Epithelial cell of prostate (primary cell): ENCODE measurements at regions not wholly inside any gene's neighbourhood (a gene's known extent, or its start where the extent isn't known, plus 50 kb on each side); places are given as distances from the start of the nearest gene placed in this dataset.
"Not testable (repeated sequence)": the region's sequence is repeated elsewhere in the genome, so short reads cannot be mapped to it uniquely, and the experiment has no call there.

Experiments
- DNase-seq: peaks from one replicate; pipeline ENCODE4 v3.0.0-alpha.2; 2011; ENCODE audit warnings: low read depth, low spot score
- H3K27ac ChIP-seq: fragments of 450-650 bp; 2 replicates; pipeline ENCODE4 v1.5.1; 2017; ENCODE audit warnings: mild to moderate bottlenecking

GRCh38 chr4:81324594-81324993, 109.6 kb upstream of the PRKG2 start:
- DNase-seq, H3K27ac ChIP-seq: not testable (repeated sequence)

DNA sequence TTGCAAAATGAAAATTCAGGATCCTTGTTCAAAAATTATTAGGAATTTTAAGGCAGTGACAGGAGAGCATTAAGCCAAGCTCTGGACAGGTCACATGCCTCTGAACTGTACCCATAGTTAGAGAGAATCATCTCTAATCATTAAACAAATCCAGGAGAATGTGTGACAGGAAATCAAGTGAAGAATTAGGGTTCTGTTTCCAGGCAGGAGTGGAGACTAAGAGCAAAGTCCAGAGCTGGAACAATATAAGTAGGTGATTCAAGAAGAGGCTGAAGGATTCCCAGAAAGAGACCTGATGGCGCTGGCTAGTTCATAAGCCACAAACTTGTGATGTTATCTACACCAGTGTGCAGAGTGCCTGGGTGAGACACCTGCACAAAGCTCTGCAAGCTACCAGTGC, 104.6 kb upstream of the PRKG2 start:
- DNase-seq = no peak
- no peak overlapping the region for H3K27ac ChIP-seq

DNA sequence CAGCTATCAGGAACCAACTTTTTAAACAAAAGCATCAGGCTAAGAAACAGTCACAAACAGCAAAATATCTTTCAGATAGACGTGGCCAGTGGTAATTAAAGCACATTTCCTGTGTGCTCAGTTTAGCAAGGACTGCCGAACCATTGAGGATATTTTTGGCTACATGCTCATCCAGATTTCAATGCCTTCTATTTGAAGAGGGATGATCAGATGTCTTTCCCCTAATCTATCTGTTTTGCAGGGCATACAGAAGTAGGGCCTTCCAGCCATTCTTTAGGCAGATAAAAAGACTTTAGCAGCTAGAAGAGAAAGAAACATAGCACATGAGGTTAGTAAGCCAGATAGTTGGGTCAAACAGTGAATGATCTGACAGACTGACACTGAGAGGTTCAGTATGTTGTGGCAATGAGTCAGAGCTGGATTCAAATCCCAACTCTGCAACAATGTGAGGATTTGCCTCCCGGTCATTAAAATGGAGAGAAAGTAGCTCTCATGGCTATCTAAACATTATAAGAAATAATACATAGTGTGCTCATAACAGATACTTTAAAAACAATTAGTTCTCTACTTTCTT, 100.0 kb upstream of the PRKG2 start:
- peak overlapping the region; percentile 43 for H3K27ac ChIP-seq
- DNase-seq = no peak

DNA sequence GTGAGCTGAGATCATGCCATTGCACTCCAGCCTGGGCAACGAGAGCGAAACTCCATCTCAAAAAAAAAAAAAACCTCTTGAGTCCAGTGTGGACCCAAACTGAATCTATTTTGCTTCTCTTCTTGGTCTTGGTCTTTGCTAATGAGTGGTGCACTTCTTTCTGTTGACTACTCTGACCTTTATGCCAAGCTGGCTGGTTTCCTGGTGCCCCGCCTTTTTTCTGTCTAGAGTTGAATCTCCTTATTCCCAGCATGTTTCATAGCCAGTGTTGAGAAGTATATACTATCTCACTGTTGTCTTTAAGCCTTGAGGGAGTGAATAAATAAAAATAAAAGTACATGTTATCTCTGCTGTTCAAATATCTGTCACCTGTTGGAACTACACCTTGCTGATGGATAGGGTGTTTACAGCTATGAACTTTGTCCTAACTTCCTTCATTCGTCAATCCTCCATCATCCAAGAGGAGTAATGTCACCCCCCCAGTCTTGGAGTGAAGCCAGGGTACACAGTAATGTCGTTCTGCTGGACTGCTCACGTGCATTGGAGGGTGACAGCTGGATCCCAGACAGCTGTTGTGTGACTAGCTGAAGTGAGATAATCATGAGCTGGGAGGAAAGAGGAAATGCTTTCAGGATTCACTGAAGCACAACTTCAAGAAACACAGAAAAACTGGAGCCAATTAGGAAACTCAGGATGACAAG, 99.3 kb upstream of the PRKG2 start:
- peak; percentile 5 for DNase-seq
- H3K27ac ChIP-seq = peak overlapping the region; percentile 43

GRCh38 chr4:81307991-81308390, 93.0 kb upstream of the PRKG2 start:
- no peak for DNase-seq
- H3K27ac ChIP-seq = no peak overlapping the region

GRCh38 chr4:81304871-81305270, 89.8 kb upstream of the PRKG2 start:
- no peak for DNase-seq
- no peak overlapping the region for H3K27ac ChIP-seq

DNA sequence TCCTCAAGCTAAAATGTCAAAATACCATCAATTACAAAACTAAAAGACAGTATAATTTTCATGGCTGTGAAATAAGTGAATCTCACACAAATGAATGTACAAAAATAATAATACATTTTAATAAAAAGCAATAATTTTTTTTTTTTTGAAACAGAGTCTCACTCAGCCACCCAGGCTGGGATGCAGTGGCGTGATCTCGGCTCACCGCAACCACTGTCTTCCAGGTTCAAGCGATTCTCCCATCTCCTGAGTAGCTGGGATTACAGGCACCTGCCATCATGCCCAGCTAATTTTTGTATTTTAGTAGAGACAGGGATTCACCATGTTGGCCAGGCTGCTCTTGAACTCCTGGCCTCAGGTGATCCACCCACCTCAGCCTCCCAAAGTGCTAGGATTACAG, 85.3 kb upstream of the PRKG2 start:
- H3K27ac ChIP-seq, DNase-seq: not testable (repeated sequence)

GRCh38 chr4:81290813-81291212, 75.8 kb upstream of the PRKG2 start:
- H3K27ac ChIP-seq = no peak overlapping the region
- no peak for DNase-seq

GRCh38 chr4:81287101-81287500, 72.1 kb upstream of the PRKG2 start:
- no peak for DNase-seq
- no peak overlapping the region for H3K27ac ChIP-seq

DNA sequence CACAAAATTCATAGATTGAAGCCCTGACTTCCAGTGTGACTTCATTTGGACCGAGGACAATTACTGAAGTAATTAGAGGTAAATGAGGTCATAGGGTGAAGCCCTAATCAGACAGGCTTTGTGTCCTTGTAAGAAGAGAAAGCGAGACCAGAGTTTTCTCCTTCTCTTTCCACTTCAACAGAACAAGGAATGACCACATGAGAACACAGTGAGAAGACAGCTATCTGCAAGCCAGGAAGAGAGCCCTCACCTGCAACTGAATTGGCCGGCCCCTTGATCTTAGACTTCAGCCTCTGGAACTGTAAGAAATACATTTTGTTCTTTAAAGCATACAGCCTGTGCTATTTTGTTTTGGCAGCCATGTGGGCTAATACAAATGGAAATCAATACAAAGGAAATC, 67.1 kb upstream of the PRKG2 start:
- H3K27ac ChIP-seq = no peak overlapping the region
- no peak for DNase-seq

- H3K27ac ChIP-seq = no peak overlapping the region
- DNase-seq = no peak
Measured at GRCh38 chr4:81274460-81274859, 59.4 kb upstream of the PRKG2 start.

DNA sequence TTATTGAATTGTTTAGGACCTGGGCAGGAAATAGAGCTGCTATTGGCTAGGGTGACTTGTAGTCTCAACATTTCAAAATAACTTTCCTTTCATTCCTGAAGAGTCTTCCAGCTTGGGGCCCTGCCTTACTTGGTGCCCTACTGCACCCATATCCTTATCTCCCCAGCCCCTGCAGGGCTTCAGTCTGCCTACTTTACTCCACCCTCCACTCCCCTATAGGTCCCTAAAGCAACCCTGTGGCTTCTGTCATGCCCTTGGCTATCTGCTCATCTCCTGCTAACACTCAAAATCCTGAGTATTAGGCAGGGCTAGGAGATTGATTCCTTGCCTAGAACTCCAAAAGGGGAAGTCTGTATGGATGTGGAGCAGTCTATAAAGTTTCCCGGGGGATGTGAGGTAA, 57.6 kb upstream of the PRKG2 start:
- DNase-seq = no peak

More for the DNA sequence above, 57.6 kb upstream of the PRKG2 start:
- no peak overlapping the region for H3K27ac ChIP-seq
